ENCODE measurements at regions not wholly inside any gene's neighbourhood (a gene's known extent, or its start where the extent isn't known, plus 50 kb on each side); places are given as distances from the start of the nearest gene placed in this dataset.

DNA sequence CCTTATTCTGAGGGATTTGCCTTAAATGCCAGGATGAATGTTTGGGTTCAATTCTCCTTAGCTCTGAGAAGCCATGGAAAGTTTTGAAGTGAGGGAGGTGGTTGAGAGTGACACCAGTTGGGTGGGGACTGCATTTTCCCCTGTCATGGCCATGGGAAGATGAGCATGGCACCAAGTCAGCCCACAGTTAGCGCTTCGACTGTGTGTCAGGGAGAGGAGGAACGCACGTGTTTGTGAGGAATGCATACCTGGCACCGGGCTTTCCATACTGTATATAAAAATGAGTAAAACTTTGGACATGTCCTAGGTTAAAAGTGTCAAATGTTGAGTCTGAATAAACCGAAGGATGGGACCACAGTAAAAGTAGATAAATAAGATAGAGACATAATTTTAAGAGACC lies 187.5 kb upstream of the KL start:
- Histone ChIP-seq H3K4me1 (no peaks in the 10 kb centered on the region), H3K27ac (no peak overlapping the region), H3K36me3 (ENCODE audit: insufficient read depth in 1 of 2, low read depth in 1 of 2) (no peaks in the 10 kb centered on the region), H3K9me3 (peaks cover under 1% of the 10 kb centered on the region), H3K4me3 (no peak overlapping the region), H3K27me3 (ENCODE audit: insufficient read depth in 3 of 3, low read length in 2 of 3) (no peaks in the 10 kb centered on the region)
- ATAC-seq (no peak), DNase-seq (no peak)
- intact Hi-C loops (cut with DNase I): no loop called here
- TF ChIP-seq, protein P1, sequence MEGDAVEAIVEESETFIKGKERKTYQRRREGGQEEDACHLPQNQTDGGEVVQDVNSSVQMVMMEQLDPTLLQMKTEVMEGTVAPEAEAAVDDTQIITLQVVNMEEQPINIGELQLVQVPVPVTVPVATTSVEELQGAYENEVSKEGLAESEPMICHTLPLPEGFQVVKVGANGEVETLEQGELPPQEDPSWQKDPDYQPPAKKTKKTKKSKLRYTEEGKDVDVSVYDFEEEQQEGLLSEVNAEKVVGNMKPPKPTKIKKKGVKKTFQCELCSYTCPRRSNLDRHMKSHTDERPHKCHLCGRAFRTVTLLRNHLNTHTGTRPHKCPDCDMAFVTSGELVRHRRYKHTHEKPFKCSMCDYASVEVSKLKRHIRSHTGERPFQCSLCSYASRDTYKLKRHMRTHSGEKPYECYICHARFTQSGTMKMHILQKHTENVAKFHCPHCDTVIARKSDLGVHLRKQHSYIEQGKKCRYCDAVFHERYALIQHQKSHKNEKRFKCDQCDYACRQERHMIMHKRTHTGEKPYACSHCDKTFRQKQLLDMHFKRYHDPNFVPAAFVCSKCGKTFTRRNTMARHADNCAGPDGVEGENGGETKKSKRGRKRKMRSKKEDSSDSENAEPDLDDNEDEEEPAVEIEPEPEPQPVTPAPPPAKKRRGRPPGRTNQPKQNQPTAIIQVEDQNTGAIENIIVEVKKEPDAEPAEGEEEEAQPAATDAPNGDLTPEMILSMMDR (IDR thresholded peaks at IDR 0.05): no peak
- 90 to 95% (median 93%) methylated on average over 6 of the region's 6 CpGs for WGBS, 3 donors

DNA sequence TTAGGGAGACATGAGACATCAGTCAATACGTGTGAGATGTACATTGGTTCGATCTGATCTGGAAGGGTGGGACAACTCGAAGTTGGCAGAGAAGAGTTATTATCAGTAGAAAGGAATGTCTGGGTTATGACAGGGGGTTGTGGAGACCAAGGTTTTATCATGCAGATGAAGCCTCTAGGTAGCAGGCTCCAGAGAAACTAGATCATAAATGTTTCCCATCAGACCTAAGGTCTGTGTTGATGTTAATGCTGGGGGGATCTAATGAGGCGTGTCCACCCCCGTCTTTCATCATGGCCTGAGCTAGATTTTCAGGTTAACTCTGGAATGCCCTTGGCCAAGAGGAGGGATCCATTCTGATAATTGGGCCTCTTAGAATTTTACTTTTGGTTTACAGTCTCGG lies 187.0 kb upstream of the KL start:
- ATAC-seq: no peak
- WGBS, 3 donors: 58 to 67% (median 60%) methylated on average over 6 of the region's 6 CpGs

GRCh38 chr13:32829676-32830335 lies 186.4 kb upstream of the KL start:
- no peak overlapping the region for H3K4me3 ChIP-seq
- no peaks in the 10 kb centered on the region for H3K4me1 ChIP-seq
- H3K9me3 ChIP-seq: peaks cover 12% of the 10 kb centered on the region
- intact Hi-C loops (cut with DNase I): no loop called here
- TF ChIP-seq, protein P1 (IDR thresholded peaks at IDR 0.05): no peak
- no peak for ATAC-seq
- H3K27me3 ChIP-seq (ENCODE audit: insufficient read depth in 3 of 3, low read length in 2 of 3): no peaks in the 10 kb centered on the region
- DNase-seq: no peak
- no peak overlapping the region for H3K27ac ChIP-seq
- WGBS, 3 donors: 65 to 67% (median 66%) methylated on average over 8 of the region's 8 CpGs
- no peaks in the 10 kb centered on the region for H3K36me3 ChIP-seq (ENCODE audit: insufficient read depth in 1 of 2, low read depth in 1 of 2)

More for the DNA sequence above, 187.0 kb upstream of the KL start:
- TF ChIP-seq, protein P1 (IDR thresholded peaks at IDR 0.05): no peak
- Histone ChIP-seq H3K4me1 (no peaks in the 10 kb centered on the region), H3K4me3 (no peak overlapping the region), H3K9me3 (peaks cover 6% of the 10 kb centered on the region), H3K36me3 (ENCODE audit: insufficient read depth in 1 of 2, low read depth in 1 of 2) (no peaks in the 10 kb centered on the region), H3K27ac (no peak overlapping the region), H3K27me3 (ENCODE audit: insufficient read depth in 3 of 3, low read length in 2 of 3) (no peaks in the 10 kb centered on the region)
- no peak for DNase-seq
- intact Hi-C loops (cut with DNase I): no loop called here

DNA sequence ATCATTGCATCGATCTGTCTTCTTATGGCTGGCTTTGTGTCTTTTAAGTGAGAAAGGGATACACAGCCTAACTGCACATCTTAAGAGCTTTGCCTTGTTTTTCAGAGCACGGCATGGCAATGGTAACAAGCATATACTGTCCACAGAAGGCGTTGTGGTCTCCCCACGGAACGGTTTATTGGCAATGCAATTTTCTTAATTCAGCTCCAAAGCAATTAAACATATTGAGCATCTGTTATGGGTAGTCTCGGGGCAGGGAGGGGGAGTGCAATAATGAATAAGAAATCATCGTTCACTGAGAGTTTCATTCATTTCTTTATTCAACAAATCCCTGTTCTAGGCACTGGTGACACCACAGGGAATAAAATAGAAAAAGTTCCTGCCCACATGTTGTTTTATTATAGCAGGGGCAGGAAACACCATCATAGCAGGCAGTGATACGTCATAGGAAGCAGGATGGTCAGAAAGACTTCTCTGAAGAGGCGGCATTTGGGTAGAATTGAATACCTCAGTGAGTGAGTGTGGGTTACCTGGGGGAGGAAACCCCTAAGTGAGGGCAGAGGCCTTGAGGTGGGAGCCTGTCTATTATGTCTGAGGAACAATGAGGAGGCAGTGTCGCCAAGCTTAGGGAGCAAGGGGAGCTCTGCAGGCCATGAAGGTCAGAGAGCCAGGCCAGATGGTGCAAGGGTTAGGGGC lies 185.7 kb upstream of the KL start:
- peaks cover 14% of the 10 kb centered on the region for H3K9me3 ChIP-seq
- intact Hi-C loops (cut with DNase I): no loop called here
- WGBS, 3 donors: 76 to 80% (median 78%) methylated on average over 10 of the region's 10 CpGs
- no peaks in the 10 kb centered on the region for H3K27me3 ChIP-seq (ENCODE audit: insufficient read depth in 3 of 3, low read length in 2 of 3)
- no peaks in the 10 kb centered on the region for H3K4me1 ChIP-seq
- no peaks in the 10 kb centered on the region for H3K36me3 ChIP-seq (ENCODE audit: insufficient read depth in 1 of 2, low read depth in 1 of 2)
- no peak overlapping the region for H3K4me3 ChIP-seq
- DNase-seq (no peak), ATAC-seq (no peak)
- TF ChIP-seq, protein P1 (IDR thresholded peaks at IDR 0.05): no peak
- H3K27ac ChIP-seq: no peak overlapping the region

All from psoas muscle (tissue), 7 donors.